HG03066 (cell line): ENCODE measurements at regions not wholly inside any gene's neighbourhood (a gene's known extent, or its start where the extent isn't known, plus 50 kb on each side); places are given as distances from the start of the nearest gene placed in this dataset.
A peak's percentile ranks its signal among the peaks of the same experiment; 100 is the strongest.

Experiments used
- ATAC-seq: cut with Tn5 transposase; IDR thresholded peaks from one replicate; pipeline ENCODE4 v1.9.1; 2021; ENCODE audit warnings: low read depth; ENCODE audit not compliant: unreplicated experiment

- no peak for ATAC-seq
These were observed 107.0 kb upstream of the SESN3 start for GRCh38 chr11:95337972-95338429.

DNA sequence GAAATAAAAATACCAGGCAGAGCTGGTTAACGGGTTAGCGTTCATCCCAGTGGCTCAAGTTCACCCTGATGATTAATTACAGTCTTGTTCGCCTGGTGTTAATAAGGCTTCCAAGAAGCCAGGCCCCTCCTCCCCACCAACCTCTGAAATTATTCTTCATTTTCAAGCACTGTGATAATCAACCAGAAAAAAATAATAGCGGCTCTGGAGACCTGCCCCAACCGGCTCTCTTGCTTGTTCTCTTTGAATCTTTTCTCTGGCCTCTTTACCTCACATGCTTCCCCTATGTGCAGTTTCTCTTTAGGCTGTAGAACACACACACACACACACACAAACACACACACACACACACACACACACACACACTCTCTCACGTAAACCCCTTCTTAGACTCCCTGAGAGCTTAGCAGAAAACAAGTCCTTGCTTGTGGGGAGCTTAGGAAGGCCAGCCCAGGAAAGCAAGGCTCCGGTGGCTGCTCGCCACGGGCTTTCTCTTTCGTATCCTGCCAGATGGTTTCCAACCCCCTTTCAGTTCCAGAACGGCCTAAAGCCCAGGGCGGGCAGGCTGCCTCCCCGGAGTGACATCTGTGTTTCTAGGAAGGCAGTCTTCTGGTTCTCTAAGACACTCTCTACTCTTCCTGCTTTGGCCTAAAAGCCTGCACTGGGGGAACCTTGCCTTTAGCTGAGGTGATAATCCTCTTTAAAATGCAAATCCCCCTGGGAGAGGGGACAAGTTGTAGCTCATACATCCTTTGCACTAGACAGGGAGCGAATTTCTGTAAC lies 106.4 kb upstream of the SESN3 start:
- peak; percentile 85 for ATAC-seq

GRCh38 chr11:95335989-95336388 lies 105.0 kb upstream of the SESN3 start:
- no peak for ATAC-seq

DNA sequence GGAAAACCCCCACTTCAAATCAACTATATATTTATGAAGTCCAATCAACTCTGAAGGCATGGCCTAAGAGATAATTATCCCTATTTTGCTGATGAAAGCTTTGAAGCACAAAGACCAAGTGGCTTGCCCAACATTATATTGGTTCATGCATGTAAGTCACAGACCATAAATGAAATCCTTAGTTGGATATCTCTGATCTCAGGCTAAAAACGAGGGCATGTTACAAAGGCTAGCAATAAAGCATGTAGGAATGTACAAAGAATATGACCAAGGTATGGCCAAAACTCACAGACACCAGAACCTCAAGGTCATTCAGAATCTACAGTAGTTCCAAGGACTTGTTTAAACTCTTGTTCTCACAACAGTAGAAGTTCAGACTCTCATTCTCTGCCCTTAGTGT lies 100.2 kb upstream of the SESN3 start:
- no peak for ATAC-seq

DNA sequence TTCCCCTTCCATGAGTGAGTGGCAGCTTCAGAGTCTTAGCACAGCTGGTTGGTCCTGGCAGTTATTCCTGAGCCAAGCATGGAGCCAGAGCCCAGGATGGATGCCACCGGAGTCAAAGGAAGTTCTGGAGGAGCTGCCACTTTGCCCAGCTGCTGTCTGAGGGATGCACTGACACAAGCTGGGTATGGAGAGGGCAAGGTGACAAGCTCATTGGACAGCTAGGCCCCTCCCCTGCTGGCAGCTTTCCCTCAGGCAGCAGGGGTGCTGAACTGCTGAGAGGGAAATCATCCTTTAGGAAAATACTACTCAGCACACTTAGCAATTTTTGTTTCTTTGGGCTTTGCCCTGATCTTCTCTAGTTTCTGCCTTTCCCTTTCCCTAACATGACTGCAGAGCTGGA lies 99.3 kb upstream of the SESN3 start:
- ATAC-seq: no peak

- ATAC-seq: no peak
These were observed 96.4 kb upstream of the SESN3 start for GRCh38 chr11:95327273-95327948.

DNA sequence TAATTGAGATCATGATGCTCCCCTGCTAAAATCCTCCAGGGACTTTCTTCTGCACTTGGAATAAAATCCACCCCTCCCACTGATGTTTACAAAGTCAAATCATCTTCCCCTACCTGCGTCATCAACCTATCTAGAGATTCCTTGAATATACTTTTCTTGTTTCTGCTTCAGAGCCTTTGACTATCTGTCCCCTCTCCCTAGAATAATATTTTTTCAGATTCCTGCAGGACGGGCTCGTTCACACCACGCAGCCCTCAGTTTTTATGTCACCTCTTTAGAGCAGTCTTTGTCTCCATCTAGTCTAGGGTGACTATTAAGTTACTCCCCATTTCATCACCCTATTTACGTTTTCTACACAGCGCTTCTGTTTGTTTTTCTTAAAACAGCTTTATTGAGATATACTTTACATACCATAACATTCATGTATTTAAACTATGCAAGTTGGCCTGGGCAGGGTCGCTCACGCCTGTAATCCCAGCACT lies 94.8 kb upstream of the SESN3 start:
- ATAC-seq: no peak

DNA sequence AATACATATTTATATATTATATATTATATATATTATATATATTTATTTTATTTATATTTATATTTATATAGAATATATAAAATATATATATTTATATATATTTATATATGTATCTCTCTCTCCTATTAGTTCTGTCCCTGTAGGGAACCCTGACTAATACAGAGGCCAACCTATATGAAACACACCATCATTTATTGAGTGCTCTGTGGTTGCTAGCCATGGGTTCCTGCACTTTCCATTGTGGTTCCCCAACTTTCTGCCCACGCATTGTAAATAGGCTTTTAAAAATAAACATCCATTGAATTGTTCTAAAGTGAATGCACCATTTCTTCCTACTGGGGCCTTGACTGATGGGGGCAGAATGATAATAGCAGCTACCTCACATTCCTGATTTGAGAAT lies 93.8 kb upstream of the SESN3 start:
- no peak for ATAC-seq

GRCh38 chr11:95322539-95322938 lies 91.5 kb upstream of the SESN3 start:
- ATAC-seq: no peak

GRCh38 chr11:95318498-95318897 lies 87.5 kb upstream of the SESN3 start:
- no peak for ATAC-seq

- ATAC-seq: no peak
These were observed 77.6 kb upstream of the SESN3 start for GRCh38 chr11:95308512-95309035.

GRCh38 chr11:95307286-95307685 lies 76.3 kb upstream of the SESN3 start:
- ATAC-seq: no peak

GRCh38 chr11:95306801-95307200 lies 75.8 kb upstream of the SESN3 start:
- ATAC-seq: no peak

DNA sequence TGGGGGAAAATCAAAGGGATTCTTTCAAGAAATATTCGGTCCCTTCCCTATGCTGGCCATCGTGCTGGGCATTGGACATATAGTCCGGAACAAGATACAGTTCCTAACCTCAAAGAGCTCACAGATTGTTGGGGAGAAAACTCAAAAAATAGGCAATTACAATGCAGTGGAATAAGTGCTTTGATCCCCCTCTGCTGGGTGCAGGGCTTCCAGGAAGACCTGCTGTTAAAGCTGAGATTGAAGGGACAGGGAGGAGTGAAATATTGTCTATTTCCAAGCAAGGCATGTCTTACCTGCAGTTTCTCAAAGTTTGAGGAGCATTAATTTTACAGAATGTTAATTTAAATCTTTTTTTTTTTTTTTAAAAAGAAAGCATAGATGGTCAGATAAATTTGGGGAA lies 75.1 kb upstream of the SESN3 start:
- ATAC-seq: no peak

GRCh38 chr11:95305705-95306104 lies 74.7 kb upstream of the SESN3 start:
- ATAC-seq: no peak

DNA sequence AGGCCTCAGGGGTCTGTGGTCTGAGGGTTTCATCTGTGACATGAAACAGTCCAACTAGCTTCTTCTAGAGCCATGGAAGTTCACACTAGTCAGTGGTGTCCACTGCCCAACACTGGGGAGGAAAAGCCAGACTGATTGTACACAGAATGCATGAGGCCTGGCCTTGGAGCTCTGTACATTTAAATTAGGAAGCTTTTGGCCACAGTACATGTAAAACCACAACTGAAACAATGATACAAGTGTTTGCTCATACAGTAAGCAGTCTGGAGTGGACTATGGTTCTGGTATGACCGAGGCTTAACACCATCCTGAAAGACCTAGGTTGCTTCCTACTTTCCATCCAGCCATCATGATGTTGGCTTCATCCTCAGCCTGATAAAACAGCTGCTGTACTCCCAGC lies 73.8 kb upstream of the SESN3 start:
- no peak for ATAC-seq

GRCh38 chr11:95302211-95302610 lies 71.2 kb upstream of the SESN3 start:
- no peak for ATAC-seq

DNA sequence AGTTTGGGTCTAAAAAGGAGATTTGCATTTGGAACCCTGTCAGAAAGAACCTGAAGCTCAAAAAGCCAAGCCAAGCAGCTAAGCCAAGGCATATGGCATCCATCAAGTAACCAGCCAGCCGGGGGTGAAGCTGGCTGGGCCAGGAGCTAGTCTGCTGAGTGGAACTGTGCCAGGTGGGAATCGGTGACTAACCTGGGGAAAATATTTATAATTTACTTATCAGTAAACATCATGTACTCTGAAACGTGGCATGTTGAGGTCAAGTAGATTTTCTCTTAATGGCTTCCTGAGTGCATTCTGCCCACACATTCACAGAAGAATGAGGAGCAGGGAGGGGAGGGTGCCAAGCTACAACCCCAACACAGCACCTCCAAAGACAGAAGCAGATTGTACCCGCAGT lies 70.5 kb upstream of the SESN3 start:
- no peak for ATAC-seq

- no peak for ATAC-seq
These were observed 68.2 kb upstream of the SESN3 start for GRCh38 chr11:95299078-95299679.

DNA sequence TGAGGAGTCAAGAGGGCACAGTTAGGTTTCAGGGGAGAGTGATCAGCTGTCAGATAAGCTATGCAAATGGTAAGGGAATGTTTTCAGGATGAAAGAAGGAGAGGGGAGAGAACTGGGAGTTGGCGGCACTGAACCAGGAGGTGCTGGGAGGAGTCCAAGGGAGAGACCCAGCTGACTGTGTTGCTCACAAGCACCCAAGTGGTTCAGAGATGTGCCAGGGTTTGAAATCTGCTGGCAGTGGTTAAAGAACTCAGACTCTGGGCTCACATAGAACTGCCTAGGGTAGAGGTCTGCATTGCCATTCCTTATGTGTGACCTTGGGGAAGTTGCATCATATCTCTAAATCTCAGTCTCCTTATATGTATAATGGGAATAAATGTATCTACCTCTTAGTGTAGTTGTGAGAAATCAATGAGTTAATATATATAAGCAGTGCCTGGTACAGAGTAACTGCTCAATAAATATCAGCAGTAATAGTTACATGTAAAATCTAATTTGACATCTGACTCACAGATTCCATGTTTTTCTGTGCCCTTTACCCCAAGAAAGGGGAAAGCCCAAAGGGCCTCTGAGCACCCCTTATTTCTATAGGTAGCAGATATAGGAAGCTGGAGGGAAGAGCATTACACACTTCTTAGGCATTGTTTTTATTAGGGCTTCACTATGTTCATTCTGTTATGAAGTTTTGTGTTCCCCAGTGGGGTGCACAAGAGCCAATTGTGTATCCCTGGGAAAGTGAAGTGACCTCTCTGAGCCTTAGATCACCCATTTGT lies 66.9 kb upstream of the SESN3 start:
- ATAC-seq: no peak

- peak; percentile 91 for ATAC-seq
These were observed 65.6 kb upstream of the SESN3 start for GRCh38 chr11:95296621-95297025.
